ENCODE measurements at regions not wholly inside any gene's neighbourhood (a gene's known extent, or its start where the extent isn't known, plus 50 kb on each side); places are given as distances from the start of the nearest gene placed in this dataset.

DNA sequence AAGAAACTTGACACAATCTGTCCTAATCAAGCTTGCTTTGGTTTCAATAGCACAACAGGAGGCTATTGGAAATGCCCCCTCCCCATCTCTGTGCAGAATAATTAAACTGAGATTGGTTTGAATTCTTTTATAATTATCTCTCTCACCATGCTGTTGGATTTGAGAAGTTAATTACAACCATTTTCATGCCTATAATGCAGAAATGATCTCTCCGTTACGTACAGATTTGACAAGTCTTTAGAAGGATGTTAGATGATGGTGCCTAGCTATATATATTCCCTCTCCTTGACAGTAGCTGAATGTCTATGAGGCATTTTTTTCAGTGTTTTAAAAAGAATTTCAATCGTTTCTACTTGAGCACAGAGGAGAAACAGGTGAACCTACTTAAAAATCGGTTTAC is 488.4 kb upstream of the TECRL start (continued):
- TF ChIP-seq, protein P1, sequence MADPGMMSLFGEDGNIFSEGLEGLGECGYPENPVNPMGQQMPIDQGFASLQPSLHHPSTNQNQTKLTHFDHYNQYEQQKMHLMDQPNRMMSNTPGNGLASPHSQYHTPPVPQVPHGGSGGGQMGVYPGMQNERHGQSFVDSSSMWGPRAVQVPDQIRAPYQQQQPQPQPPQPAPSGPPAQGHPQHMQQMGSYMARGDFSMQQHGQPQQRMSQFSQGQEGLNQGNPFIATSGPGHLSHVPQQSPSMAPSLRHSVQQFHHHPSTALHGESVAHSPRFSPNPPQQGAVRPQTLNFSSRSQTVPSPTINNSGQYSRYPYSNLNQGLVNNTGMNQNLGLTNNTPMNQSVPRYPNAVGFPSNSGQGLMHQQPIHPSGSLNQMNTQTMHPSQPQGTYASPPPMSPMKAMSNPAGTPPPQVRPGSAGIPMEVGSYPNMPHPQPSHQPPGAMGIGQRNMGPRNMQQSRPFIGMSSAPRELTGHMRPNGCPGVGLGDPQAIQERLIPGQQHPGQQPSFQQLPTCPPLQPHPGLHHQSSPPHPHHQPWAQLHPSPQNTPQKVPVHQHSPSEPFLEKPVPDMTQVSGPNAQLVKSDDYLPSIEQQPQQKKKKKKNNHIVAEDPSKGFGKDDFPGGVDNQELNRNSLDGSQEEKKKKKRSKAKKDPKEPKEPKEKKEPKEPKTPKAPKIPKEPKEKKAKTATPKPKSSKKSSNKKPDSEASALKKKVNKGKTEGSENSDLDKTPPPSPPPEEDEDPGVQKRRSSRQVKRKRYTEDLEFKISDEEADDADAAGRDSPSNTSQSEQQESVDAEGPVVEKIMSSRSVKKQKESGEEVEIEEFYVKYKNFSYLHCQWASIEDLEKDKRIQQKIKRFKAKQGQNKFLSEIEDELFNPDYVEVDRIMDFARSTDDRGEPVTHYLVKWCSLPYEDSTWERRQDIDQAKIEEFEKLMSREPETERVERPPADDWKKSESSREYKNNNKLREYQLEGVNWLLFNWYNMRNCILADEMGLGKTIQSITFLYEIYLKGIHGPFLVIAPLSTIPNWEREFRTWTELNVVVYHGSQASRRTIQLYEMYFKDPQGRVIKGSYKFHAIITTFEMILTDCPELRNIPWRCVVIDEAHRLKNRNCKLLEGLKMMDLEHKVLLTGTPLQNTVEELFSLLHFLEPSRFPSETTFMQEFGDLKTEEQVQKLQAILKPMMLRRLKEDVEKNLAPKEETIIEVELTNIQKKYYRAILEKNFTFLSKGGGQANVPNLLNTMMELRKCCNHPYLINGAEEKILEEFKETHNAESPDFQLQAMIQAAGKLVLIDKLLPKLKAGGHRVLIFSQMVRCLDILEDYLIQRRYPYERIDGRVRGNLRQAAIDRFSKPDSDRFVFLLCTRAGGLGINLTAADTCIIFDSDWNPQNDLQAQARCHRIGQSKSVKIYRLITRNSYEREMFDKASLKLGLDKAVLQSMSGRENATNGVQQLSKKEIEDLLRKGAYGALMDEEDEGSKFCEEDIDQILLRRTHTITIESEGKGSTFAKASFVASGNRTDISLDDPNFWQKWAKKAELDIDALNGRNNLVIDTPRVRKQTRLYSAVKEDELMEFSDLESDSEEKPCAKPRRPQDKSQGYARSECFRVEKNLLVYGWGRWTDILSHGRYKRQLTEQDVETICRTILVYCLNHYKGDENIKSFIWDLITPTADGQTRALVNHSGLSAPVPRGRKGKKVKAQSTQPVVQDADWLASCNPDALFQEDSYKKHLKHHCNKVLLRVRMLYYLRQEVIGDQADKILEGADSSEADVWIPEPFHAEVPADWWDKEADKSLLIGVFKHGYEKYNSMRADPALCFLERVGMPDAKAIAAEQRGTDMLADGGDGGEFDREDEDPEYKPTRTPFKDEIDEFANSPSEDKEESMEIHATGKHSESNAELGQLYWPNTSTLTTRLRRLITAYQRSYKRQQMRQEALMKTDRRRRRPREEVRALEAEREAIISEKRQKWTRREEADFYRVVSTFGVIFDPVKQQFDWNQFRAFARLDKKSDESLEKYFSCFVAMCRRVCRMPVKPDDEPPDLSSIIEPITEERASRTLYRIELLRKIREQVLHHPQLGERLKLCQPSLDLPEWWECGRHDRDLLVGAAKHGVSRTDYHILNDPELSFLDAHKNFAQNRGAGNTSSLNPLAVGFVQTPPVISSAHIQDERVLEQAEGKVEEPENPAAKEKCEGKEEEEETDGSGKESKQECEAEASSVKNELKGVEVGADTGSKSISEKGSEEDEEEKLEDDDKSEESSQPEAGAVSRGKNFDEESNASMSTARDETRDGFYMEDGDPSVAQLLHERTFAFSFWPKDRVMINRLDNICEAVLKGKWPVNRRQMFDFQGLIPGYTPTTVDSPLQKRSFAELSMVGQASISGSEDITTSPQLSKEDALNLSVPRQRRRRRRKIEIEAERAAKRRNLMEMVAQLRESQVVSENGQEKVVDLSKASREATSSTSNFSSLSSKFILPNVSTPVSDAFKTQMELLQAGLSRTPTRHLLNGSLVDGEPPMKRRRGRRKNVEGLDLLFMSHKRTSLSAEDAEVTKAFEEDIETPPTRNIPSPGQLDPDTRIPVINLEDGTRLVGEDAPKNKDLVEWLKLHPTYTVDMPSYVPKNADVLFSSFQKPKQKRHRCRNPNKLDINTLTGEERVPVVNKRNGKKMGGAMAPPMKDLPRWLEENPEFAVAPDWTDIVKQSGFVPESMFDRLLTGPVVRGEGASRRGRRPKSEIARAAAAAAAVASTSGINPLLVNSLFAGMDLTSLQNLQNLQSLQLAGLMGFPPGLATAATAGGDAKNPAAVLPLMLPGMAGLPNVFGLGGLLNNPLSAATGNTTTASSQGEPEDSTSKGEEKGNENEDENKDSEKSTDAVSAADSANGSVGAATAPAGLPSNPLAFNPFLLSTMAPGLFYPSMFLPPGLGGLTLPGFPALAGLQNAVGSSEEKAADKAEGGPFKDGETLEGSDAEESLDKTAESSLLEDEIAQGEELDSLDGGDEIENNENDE (IDR thresholded peaks at IDR 0.05; ENCODE audit: insufficient replicate concordance, low read length), result no peak
- TF ChIP-seq ZNF274 (IDR thresholded peaks at IDR 0.05; ENCODE audit: borderline replicate concordance, extremely low read depth, low read length) (no peak), SP2 (IDR thresholded peaks at IDR 0.05; ENCODE audit: low read length) (no peak), CEBPB (IDR thresholded peaks at IDR 0.05; ENCODE audit: low read depth, low read length) (no peak), YY1 (IDR thresholded peaks at IDR 0.05; ENCODE audit: low read depth, low read length) (no peak), BCL11A (IDR thresholded peaks at IDR 0.05; ENCODE audit: low read depth in 2 of 2, low read length in 2 of 2) (no peak), SRF (IDR thresholded peaks at IDR 0.05; ENCODE audit: low read depth, low read length) (no peak), SUZ12 (IDR thresholded peaks at IDR 0.05; ENCODE audit: low read length) (no peak)
